Fibroblast of pulmonary artery (primary cell): ENCODE measurements at regions not wholly inside any gene's neighbourhood (a gene's known extent, or its start where the extent isn't known, plus 50 kb on each side); places are given as distances from the start of the nearest gene placed in this dataset.
A peak's percentile ranks its signal among the peaks of the same experiment; 100 is the strongest.

ENCODE experiments used
- DNase-seq: peaks from one replicate; pipeline ENCODE4 v3.0.0-alpha.2; 2010; ENCODE audit warnings: low read depth
- H3K4me3 ChIP-seq: replicated peaks from 2 replicates; pipeline ENCODE4 v1.5.1; 2011; ENCODE audit warnings: low read depth, mild to moderate bottlenecking, control low read depth, low read length, moderate library complexity
- TF ChIP-seq, protein P1 (sequence below): IDR thresholded peaks from 2 replicates; pipeline ENCODE4 v1.5.1; 2011; ENCODE audit warnings: mild to moderate bottlenecking, control low read depth, low read length, inconsistent platforms; ENCODE audit errors: missing control alignments

DNA sequence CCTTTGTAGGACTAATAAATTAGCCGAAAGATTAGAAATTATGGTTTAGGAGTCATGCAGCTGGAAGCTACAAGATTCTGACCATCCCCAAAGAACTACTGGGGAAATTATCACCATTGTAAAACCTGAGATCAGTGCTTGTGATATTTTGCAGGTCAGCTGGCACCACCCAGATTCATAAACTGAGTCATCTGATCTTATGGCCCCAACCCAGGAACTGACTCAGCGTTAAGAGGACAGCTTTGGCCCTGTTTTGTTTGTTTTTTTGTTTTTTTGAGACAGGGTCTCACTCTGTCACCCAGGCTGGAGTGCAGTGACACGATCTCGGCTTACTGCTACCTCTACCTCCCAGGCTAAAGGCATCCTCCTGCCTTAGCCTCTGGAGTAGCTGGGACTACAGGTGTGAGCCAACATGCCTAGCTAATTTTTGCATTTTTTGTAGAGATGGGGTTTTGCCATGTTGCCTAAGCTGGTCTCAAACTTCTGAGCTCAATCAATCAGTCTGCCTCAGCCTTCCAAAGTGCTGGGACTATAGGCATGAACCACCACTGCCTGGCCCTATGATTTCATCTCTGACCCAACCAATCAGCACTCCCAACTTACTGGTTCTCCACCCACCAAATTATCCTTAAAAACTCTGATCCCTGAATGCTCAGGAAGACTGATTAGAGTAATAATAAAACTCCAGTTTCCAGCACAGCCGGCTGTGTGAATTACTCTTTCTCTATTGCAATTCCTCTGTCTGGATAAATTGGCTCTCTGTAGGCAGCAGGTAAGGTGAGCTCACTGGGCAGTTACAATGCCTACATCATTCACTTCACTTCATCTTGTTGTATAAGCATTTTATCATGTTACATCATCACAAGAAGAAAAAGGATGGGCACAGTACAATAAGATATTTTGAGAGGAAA is 79.4 kb upstream of the KSR1 start:
- no peak overlapping the region for H3K4me3 ChIP-seq
- TF ChIP-seq, protein P1, sequence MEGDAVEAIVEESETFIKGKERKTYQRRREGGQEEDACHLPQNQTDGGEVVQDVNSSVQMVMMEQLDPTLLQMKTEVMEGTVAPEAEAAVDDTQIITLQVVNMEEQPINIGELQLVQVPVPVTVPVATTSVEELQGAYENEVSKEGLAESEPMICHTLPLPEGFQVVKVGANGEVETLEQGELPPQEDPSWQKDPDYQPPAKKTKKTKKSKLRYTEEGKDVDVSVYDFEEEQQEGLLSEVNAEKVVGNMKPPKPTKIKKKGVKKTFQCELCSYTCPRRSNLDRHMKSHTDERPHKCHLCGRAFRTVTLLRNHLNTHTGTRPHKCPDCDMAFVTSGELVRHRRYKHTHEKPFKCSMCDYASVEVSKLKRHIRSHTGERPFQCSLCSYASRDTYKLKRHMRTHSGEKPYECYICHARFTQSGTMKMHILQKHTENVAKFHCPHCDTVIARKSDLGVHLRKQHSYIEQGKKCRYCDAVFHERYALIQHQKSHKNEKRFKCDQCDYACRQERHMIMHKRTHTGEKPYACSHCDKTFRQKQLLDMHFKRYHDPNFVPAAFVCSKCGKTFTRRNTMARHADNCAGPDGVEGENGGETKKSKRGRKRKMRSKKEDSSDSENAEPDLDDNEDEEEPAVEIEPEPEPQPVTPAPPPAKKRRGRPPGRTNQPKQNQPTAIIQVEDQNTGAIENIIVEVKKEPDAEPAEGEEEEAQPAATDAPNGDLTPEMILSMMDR: no peak
- DNase-seq: no peak

DNA sequence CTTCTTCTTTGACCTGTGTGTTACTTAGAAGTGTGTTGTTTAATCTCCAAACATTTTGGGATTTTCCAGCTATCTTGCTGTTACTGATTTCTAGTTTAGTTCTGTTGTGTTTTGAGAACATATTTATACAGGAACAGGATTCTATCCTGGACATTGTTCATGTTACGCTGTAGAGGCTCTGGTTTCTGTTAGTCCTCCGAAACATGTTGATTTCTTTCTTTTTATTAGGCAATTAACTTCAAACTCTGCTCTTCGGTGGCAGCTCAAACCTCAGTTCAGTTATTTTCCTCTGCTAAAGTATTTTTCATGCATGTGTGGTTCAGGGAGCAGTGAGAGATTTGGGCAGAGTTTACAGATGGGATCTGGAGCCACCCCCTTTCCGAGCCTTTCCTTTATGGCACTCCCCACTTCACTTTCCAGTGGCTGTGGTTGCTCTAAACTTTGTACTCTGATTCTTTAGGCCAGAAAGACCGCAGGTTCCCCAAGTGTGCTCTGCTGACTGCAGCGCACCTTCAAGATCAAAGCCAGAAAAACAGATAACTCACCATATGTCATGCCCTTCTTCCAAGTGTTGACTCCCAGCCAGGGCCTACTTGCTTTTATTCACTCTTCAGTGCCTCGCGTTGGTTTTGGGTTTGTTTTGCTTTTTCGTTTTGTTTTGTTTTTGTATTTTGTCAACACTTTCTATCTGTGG is 77.6 kb upstream of the KSR1 start:
- DNase-seq: no peak
- TF ChIP-seq, protein P1: no peak
- no peak overlapping the region for H3K4me3 ChIP-seq

DNA sequence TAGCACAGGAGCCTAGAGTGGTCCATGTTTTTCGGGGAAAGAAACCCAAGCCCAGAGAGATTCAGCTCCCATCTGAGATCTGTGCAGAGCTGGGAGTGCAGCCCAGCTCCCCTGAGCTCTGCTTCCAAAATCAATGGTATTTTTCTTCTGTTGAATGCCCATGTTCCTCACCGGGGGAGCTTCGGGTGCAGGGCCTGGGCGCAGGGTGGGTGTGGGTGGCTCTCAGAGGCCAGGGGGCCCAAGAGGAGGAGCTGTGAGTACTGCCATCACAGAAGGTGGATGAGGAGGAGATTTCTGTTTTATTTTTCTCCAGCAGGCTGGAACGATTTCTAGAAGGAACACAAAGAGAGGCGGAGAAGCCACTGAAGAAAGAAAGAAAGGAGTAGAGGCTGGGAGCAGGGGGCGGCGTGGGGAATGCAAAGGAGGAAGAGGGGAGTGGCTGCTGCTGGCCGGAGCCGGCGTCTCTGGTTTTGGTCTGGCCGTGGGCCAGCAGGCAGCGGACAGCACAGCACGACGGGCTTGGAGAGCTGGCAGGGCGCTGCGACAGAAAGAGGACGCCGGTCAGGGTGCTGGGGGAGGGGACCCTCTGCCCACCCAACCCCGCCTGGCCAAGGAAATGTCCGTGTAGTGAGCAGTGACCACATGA is 76.2 kb upstream of the KSR1 start:
- peak overlapping the region; percentile 31 for H3K4me3 ChIP-seq
- TF ChIP-seq, protein P1: no peak
- peak; percentile 71 for DNase-seq

DNA sequence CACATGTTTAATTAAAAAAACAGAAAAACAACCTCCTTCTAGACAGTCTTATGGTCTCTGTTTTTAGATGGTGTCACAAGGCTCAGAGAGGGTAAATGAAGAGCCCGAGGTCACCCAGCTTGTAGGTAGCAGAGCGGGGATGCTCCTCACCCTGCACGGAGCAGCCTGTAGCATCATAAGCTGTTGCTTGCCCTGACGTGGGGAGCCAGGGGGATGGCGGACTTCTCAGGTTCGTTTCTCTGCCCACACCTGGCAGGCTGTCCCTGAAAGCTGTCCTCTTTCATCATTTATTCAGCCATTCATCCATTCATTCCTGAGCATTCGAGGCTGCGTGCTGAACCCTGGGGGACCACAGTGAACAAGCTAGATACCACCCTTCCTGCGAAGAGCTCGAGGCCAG is 75.7 kb upstream of the KSR1 start:
- DNase-seq: no peak
- TF ChIP-seq, protein P1: no peak
- peak overlapping the region; percentile 31 for H3K4me3 ChIP-seq

DNA sequence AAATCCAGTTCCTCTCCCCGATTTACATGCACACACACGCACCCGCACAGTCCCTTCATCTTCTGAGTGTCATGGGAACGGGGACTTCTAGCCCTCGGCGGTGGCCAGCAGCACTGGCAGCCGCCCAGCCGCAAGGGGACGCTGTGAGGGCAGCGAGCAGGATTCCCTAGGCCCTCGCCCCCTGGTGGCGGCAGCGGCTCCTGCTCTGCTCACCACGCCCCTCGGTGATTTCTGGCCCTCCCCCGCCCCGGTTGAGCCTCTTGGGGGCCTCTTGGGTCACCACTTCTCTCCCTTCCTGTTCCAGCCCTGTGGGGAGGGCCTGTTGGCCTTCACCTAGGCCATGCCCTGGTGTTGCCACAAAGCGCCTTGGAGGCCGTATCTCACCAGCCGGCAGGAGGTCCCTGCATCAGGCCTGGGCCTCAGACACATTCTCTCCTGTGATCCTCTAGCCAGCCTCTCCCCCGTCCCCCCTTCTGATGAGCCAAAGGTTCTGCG is 75.2 kb upstream of the KSR1 start:
- no peak overlapping the region for H3K4me3 ChIP-seq
- peak; percentile 58 for DNase-seq
- TF ChIP-seq, protein P1: peak; percentile 71

DNA sequence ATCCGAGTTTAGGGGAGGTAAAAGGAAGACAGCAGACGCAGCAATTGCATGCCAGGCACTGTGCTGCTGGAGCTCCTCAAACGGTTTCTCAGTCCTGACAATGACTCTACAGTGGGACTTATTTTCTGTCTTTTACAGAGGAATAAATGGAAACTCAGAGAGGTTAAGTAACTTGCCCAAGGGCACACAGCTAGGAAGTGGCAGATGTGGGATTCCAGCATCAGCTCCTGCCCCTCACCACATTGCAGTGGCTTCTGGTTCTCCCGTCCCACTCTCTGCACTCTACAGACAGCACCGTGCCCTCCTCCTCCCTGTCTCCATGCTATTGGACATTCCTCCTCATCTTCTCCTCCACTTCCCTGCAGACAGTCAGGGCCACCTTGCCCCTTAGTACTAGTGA is 74.2 kb upstream of the KSR1 start:
- TF ChIP-seq, protein P1: no peak
- DNase-seq: no peak
- H3K4me3 ChIP-seq: no peak overlapping the region
